B cell (primary cell): ENCODE measurements at regions not wholly inside any gene's neighbourhood (a gene's known extent, or its start where the extent isn't known, plus 50 kb on each side); places are given as distances from the start of the nearest gene placed in this dataset.

Experiments
- ATAC-seq: fragments of 200-7000 bp; cut with Tn5 transposase; one replicate; pipeline ENCODE4 v1.10.0; 2021; ENCODE audit warnings: low read depth, mild to moderate bottlenecking, moderate number of reproducible peaks, moderate library complexity
- CTCF ChIA-PET: fragments of 350-600 bp; sonication (Branson Sonifier 250); formaldehyde crosslinking; loops from one replicate; lab custom pipeline; 2021; ENCODE audit warnings: antibody characterized with exemption, inconsistent platforms; lab: Charles Lee
- POLR2A ChIA-PET: fragments of 350-600 bp; sonication (Branson Sonifier 250); formaldehyde crosslinking; loops from one replicate; lab custom pipeline; 2021; ENCODE audit warnings: antibody characterized with exemption; lab: Charles Lee
- DNase-seq: peaks from one replicate; pipeline ENCODE4 v3.0.0; 2013
- H2AFZ ChIP-seq: 2 replicates; pipeline ENCODE4 v1.6.1; 2012; ENCODE audit warnings: mild to moderate bottlenecking, low read depth, low read length; ENCODE audit not compliant: insufficient read depth, poor library complexity, severe bottlenecking
- H3K27ac ChIP-seq, 2 donors: 1 replicate in 1 of 2; 2 replicates in 1 of 2; pipeline ENCODE4 v1.5.1; 2012 to 2013; ENCODE audit warnings: low read length in 2 of 2, mild to moderate bottlenecking in 2 of 2, moderate library complexity in 1 of 2
- H3K27me3 ChIP-seq, 4 experiments: fragments of 200-600 bp in 1 of 4; sonication (generic) in 1 of 4; replicated peaks in 1 of 4; 1 replicate in 2 of 4; 2 replicates in 2 of 4; pipeline versions ENCODE4 v1.6.1 to v1.7.0; 2013 to 2016; ENCODE audit warnings: low read length in 3 of 4, mild to moderate bottlenecking in 2 of 4, mixed read lengths in 1 of 4, moderate library complexity in 1 of 4; ENCODE audit not compliant: insufficient read depth in 4 of 4, control insufficient read depth in 3 of 4; ENCODE audit errors: control extremely low read depth in 1 of 4
- H3K36me3 ChIP-seq, 2 experiments: replicated peaks in 1 of 2; 1 replicate in 1 of 2; 2 replicates in 1 of 2; pipeline versions ENCODE4 v1.6.1 to v1.7.1; 2013; ENCODE audit warnings: low read length in 1 of 2; ENCODE audit not compliant: insufficient read depth in 2 of 2, control insufficient read depth in 1 of 2; ENCODE audit errors: control extremely low read depth in 1 of 2, extremely low read depth in 1 of 2
- H3K4me1 ChIP-seq, 2 donors: fragments of 200-600 bp in 1 of 2; sonication (generic) in 1 of 2; 1 replicate in 1 of 2; 2 replicates in 1 of 2; pipeline versions ENCODE4 v1.5.1 to v1.6.1; 2013 to 2017; ENCODE audit warnings: low read length in 2 of 2; ENCODE audit not compliant: control insufficient read depth in 2 of 2, insufficient read depth in 2 of 2
- H3K4me2 ChIP-seq: replicated peaks from 2 replicates; pipeline ENCODE3; 2012; ENCODE audit warnings: mild to moderate bottlenecking, low read depth, low read length; ENCODE audit not compliant: poor library complexity, severe bottlenecking
- H3K4me3 ChIP-seq, 5 experiments: fragments of 200-600 bp in 1 of 5; sonication (generic) in 1 of 5; 1 replicate in 3 of 5; 2 replicates in 2 of 5; pipeline versions ENCODE4 v1.5.1 to v1.7.0; 2011 to 2016; ENCODE audit warnings: low read length in 4 of 5, mild to moderate bottlenecking in 4 of 5, low read depth in 2 of 5, control low read depth in 1 of 5, moderate library complexity in 1 of 5; ENCODE audit not compliant: insufficient read depth in 1 of 5; ENCODE audit errors: control extremely low read depth in 1 of 5, extremely low read depth in 1 of 5
- H3K79me2 ChIP-seq: fragments of 200-600 bp; sonication (generic); one replicate; pipeline ENCODE4 v1.6.0; 2016; ENCODE audit warnings: low read length; ENCODE audit not compliant: control insufficient read depth, insufficient read depth
- H3K9ac ChIP-seq: fragments of 200-600 bp; sonication (generic); 2 replicates; pipeline ENCODE4 v1.6.1; 2017; ENCODE audit warnings: mild to moderate bottlenecking, low read length, moderate library complexity
- H3K9me3 ChIP-seq, 3 donors: one replicate each; pipeline versions ENCODE4 v1.6.1 to v1.7.1; 2013; ENCODE audit warnings: low read length in 2 of 3; ENCODE audit not compliant: control insufficient read depth in 2 of 3, insufficient read depth in 1 of 3; ENCODE audit errors: control extremely low read depth in 1 of 3
- H4K20me1 ChIP-seq: 2 replicates; pipeline ENCODE4 v1.6.0; 2012; ENCODE audit warnings: mild to moderate bottlenecking, low read length; ENCODE audit not compliant: insufficient read depth, control insufficient read depth, poor library complexity, severe bottlenecking
- H3K27ac Mint-ChIP-seq: one replicate; pipeline ENCODE4 v1.8.0; 2021; ENCODE audit warnings: mixed read lengths
- H3K27me3 Mint-ChIP-seq: one replicate; pipeline ENCODE4 v1.8.0; 2021; ENCODE audit warnings: mixed read lengths
- H3K4me1 Mint-ChIP-seq: one replicate; pipeline ENCODE4 v1.8.0; 2021; ENCODE audit warnings: mixed read lengths
- H3K4me3 Mint-ChIP-seq: one replicate; pipeline ENCODE4 v1.8.0; 2021; ENCODE audit warnings: mixed read lengths
- H3K9me3 Mint-ChIP-seq: one replicate; pipeline ENCODE4 v1.8.0; 2022; ENCODE audit warnings: mixed read lengths; ENCODE audit not compliant: insufficient read depth
- EZH2 ChIP-seq: IDR thresholded peaks from 2 replicates; pipeline ENCODE4 v1.6.1; 2012; ENCODE audit warnings: borderline replicate concordance, low read depth, mild to moderate bottlenecking, moderate library complexity, low read length; ENCODE audit not compliant: insufficient read depth, poor library complexity, severe bottlenecking
- WGBS: methylation state at CpG from one replicate; pipeline ENCODE4 v1.1.5; 2013; ENCODE audit warnings: missing lambda C conversion rate; ENCODE audit not compliant: insufficient coverage; 5-methylcytosine and 5-hydroxymethylcytosine counted together
- intact Hi-C: fragments of 100-400 bp; cut with micrococcal nuclease; formaldehyde crosslinking; loops from one replicate; pipeline ENCODE4 v1.10.0; 2022
- TF ChIP-seq, protein P1 (sequence below): fragments of 200-600 bp; IDR thresholded peaks from one replicate; pipeline ENCODE4 v1.8.0; 2022; ENCODE audit warnings: antibody characterized with exemption, mild to moderate bottlenecking

DNA sequence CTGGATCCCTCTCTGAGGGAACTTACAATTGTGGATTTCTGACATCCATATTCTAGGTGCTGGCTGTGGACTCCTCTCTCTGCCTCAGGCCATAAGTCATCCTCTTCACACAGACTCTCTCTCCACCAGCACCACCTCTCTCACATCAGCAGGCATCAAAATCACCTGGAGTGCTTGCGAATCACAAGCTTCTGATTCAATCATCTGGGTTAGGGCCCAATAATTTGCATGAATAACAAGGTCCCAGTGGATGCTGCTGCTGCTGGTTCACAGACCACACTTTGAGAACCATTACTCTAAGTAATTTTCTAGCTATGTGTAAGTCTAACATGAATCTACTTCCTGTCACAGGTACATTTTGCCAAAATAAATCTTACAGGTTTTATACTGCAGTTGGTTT lies 214.9 kb downstream of the DSEL start:
- ATAC-seq (no peak), DNase-seq (no peak)
- Histone ChIP-seq H3K27ac (no peak overlapping the region), H4K20me1 (no peaks in the 10 kb centered on the region), H3K4me3 (no peak overlapping the region), H3K27me3 (no peaks in the 10 kb centered on the region), H3K36me3 (no peaks in the 10 kb centered on the region), H3K9ac (no peak overlapping the region), H3K4me1 (no peaks in the 10 kb centered on the region), H3K79me2 (no peaks in the 10 kb centered on the region), H3K9me3 (peaks cover 2 to 24% (median 18%) of the 10 kb centered on the region in 3 donors), H3K4me2 (no peak overlapping the region), H2AFZ (no peak overlapping the region)
- no peaks in the 10 kb centered on the region for H3K27me3 Mint-ChIP-seq
- no peak overlapping the region for H3K4me3 Mint-ChIP-seq
- intact Hi-C loops, result no loop called here
- POLR2A ChIA-PET, result no interaction called here
- no peak overlapping the region for H3K27ac Mint-ChIP-seq
- TF ChIP-seq, protein P1, sequence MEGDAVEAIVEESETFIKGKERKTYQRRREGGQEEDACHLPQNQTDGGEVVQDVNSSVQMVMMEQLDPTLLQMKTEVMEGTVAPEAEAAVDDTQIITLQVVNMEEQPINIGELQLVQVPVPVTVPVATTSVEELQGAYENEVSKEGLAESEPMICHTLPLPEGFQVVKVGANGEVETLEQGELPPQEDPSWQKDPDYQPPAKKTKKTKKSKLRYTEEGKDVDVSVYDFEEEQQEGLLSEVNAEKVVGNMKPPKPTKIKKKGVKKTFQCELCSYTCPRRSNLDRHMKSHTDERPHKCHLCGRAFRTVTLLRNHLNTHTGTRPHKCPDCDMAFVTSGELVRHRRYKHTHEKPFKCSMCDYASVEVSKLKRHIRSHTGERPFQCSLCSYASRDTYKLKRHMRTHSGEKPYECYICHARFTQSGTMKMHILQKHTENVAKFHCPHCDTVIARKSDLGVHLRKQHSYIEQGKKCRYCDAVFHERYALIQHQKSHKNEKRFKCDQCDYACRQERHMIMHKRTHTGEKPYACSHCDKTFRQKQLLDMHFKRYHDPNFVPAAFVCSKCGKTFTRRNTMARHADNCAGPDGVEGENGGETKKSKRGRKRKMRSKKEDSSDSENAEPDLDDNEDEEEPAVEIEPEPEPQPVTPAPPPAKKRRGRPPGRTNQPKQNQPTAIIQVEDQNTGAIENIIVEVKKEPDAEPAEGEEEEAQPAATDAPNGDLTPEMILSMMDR, result no peak
- no peak for TF ChIP-seq EZH2
- no peaks in the 10 kb centered on the region for H3K4me1 Mint-ChIP-seq
- CTCF ChIA-PET, result no interaction called here
- peaks cover 7% of the 10 kb centered on the region for H3K9me3 Mint-ChIP-seq
- no CpG with 5 or more reads among the region's 1 CpG for WGBS

DNA sequence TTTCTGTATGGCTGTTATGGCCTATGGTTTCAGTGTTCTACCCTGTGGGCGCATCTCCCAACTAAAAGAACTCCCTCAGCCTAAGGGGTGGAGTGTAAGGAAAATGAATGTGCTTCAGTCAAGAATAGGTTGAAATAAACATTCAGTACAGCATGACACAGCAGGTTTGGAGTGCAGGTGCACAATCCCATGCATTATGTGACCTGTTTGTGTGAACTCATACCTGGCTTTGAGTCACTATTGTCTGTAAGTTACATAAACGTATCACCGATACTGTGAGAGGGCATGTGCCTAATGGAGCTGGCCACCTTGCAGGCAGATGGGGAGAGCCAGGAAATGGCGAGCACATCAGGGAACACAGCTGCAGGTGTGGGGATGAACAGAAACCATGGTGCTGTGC lies 216.0 kb downstream of the DSEL start:
- ATAC-seq (no peak), DNase-seq (peak; percentile 63)
- TF ChIP-seq, protein P1, result no peak
- no peak for TF ChIP-seq EZH2
- Mint-ChIP-seq H3K4me3 (no peak overlapping the region), H3K27ac (no peak overlapping the region), H3K4me1 (no peaks in the 10 kb centered on the region), H3K9me3 (peaks cover 7% of the 10 kb centered on the region), H3K27me3 (no peaks in the 10 kb centered on the region)
- POLR2A ChIA-PET, result no interaction called here
- Histone ChIP-seq H3K9me3 (peaks cover 2 to 24% (median 18%) of the 10 kb centered on the region in 3 donors), H3K27me3 (no peaks in the 10 kb centered on the region), H3K4me1 (no peaks in the 10 kb centered on the region), H3K4me3 (no peak overlapping the region), H2AFZ (no peak overlapping the region), H3K9ac (no peak overlapping the region), H3K79me2 (no peaks in the 10 kb centered on the region), H3K4me2 (no peak overlapping the region), H3K36me3 (no peaks in the 10 kb centered on the region), H3K27ac (no peak overlapping the region), H4K20me1 (no peaks in the 10 kb centered on the region)
- CTCF ChIA-PET, result no interaction called here
- 90% methylated on average over 3 of the region's 4 CpGs for WGBS
- intact Hi-C loops, result no loop called here
